Parathyroid adenoma (tissue), 2 donors: ENCODE measurements at regions not wholly inside any gene's neighbourhood (a gene's known extent, or its start where the extent isn't known, plus 50 kb on each side); places are given as distances from the start of the nearest gene placed in this dataset.

ENCODE experiments used
- H2AFZ ChIP-seq: fragments of 300-600 bp; sonication (generic); one replicate; pipeline ENCODE4 v1.7.0; 2017; ENCODE audit warnings: antibody characterized with exemption, mild to moderate bottlenecking
- H3K27ac ChIP-seq: fragments of 300-600 bp; sonication (generic); one replicate; pipeline ENCODE4 v1.7.0; 2017
- H3K27me3 ChIP-seq: fragments of 300-600 bp; sonication (generic); one replicate; pipeline ENCODE4 v1.7.0; 2017; ENCODE audit warnings: low read length; ENCODE audit not compliant: control insufficient read depth, insufficient read depth
- H3K36me3 ChIP-seq: fragments of 300-600 bp; sonication (generic); one replicate; pipeline ENCODE4 v1.7.0; 2017; ENCODE audit warnings: low read length; ENCODE audit not compliant: control insufficient read depth, insufficient read depth
- H3K4me1 ChIP-seq: fragments of 300-600 bp; sonication (generic); one replicate; pipeline ENCODE4 v1.7.0; 2017; ENCODE audit warnings: control low read depth
- H3K4me2 ChIP-seq: fragments of 300-600 bp; sonication (generic); one replicate; pipeline ENCODE4 v1.7.0; 2017; ENCODE audit warnings: low read length
- H3K4me3 ChIP-seq: fragments of 300-600 bp; sonication (generic); one replicate; pipeline ENCODE4 v1.7.0; 2017; ENCODE audit warnings: low read depth, low read length
- H3K79me2 ChIP-seq: fragments of 300-600 bp; sonication (generic); one replicate; pipeline ENCODE4 v1.7.0; 2017; ENCODE audit warnings: control low read depth
- H3K9ac ChIP-seq: fragments of 300-600 bp; sonication (generic); one replicate; pipeline ENCODE4 v1.7.0; 2017; ENCODE audit warnings: mild to moderate bottlenecking
- H3K9me3 ChIP-seq: fragments of 300-600 bp; sonication (generic); one replicate; pipeline ENCODE4 v1.7.0; 2017; ENCODE audit warnings: low read length; ENCODE audit not compliant: control insufficient read depth
- CTCF ChIP-seq: fragments of 300-600 bp; sonication (generic); IDR thresholded peaks from one replicate; pipeline ENCODE4 v1.7.0; 2017; ENCODE audit warnings: antibody characterized with exemption, mild to moderate bottlenecking
- donor health status: primary hyperparathyroidism.

DNA sequence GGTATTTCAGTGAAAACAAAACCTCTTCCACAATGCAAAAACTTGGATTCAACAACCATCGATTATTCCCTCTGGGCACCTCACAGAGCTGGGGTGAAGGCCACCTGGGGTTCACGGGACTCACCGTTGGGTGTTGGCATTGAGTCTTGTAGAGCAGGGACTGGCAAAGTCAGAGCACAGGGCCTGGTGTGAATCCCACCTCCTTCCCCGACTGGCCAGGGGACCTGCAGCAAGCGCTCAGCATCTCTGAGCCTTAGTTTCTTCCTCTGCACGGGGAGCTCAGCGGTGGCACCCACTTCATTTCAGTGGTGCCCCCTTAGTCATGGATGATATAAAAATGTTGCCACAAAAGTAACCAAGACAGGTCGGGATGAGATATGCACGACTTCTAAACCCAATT lies 100.4 kb downstream of the METRNL start:
- no peak overlapping the region for H3K4me3 ChIP-seq
- H3K9me3 ChIP-seq, result no peaks in the 10 kb centered on the region
- H2AFZ ChIP-seq, result no peak overlapping the region
- H3K9ac ChIP-seq, result no peak overlapping the region
- H3K4me1 ChIP-seq, result peaks cover 20% of the 10 kb centered on the region
- H3K4me2 ChIP-seq, result no peak overlapping the region
- no peaks in the 10 kb centered on the region for H3K36me3 ChIP-seq
- TF ChIP-seq CTCF, result no peak
- H3K27me3 ChIP-seq, result no peaks in the 10 kb centered on the region
- no peaks in the 10 kb centered on the region for H3K79me2 ChIP-seq
- no peak overlapping the region for H3K27ac ChIP-seq

DNA sequence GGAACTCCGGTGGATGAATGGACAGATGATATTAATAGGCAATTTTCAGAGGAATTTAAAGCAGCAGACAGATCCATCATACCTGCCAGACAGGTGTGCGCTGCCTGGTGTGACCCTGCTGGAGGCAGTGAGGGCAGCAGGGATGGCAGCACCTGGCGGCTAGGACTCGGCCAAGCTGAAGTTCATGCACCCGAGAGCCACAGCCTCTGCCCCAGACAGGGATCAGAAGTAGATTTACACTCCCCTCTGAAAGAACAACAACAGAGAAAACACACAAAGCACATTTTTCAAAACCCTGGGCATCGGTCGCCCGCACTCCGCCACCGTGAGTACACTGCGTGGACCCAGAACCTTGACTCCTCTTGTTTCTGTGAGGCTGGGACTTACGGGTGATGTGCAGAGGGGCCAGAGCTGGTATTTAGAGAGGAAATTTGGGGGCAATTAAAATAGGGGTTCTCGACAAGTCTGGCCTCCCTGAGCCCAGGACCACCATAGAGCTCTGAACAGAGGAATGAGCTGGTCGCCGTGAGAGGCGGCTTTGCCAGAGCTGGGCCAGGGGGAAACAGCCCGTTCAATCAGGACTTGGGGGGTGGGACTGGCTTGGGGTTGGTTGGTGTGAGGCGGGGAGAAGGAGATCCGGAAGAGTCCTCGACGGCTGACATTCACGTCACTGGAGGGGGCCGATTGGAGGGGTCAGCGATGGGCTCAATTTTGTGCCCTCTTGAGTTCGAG lies 101.0 kb downstream of the METRNL start:
- no peak for TF ChIP-seq CTCF
- H3K9ac ChIP-seq, result no peak overlapping the region
- H3K4me2 ChIP-seq, result no peak overlapping the region
- H3K9me3 ChIP-seq, result no peaks in the 10 kb centered on the region
- no peak overlapping the region for H2AFZ ChIP-seq
- H3K36me3 ChIP-seq, result no peaks in the 10 kb centered on the region
- peaks cover 22% of the 10 kb centered on the region for H3K4me1 ChIP-seq
- no peaks in the 10 kb centered on the region for H3K79me2 ChIP-seq
- H3K4me3 ChIP-seq, result no peak overlapping the region
- no peaks in the 10 kb centered on the region for H3K27me3 ChIP-seq
- no peak overlapping the region for H3K27ac ChIP-seq

GRCh38 chr17:83180996-83181481 lies 101.6 kb downstream of the METRNL start:
- Histone ChIP-seq H3K4me3 (no peak overlapping the region), H3K9ac (no peak overlapping the region), H3K79me2 (no peaks in the 10 kb centered on the region), H3K4me1 (peaks cover 27% of the 10 kb centered on the region), H3K36me3 (no peaks in the 10 kb centered on the region), H3K27me3 (no peaks in the 10 kb centered on the region), H3K27ac (no peak overlapping the region), H2AFZ (no peak overlapping the region), H3K4me2 (no peak overlapping the region), H3K9me3 (no peaks in the 10 kb centered on the region)
- TF ChIP-seq CTCF, result no peak

GRCh38 chr17:83181991-83182619 lies 102.7 kb downstream of the METRNL start:
- no peaks in the 10 kb centered on the region for H3K36me3 ChIP-seq
- H3K79me2 ChIP-seq, result no peaks in the 10 kb centered on the region
- H3K4me3 ChIP-seq, result no peak overlapping the region
- H3K4me1 ChIP-seq, result peaks cover 32% of the 10 kb centered on the region
- no peaks in the 10 kb centered on the region for H3K9me3 ChIP-seq
- no peak overlapping the region for H3K27ac ChIP-seq
- H3K9ac ChIP-seq, result no peak overlapping the region
- TF ChIP-seq CTCF, result no peak
- H2AFZ ChIP-seq, result no peak overlapping the region
- H3K4me2 ChIP-seq, result no peak overlapping the region
- H3K27me3 ChIP-seq, result no peaks in the 10 kb centered on the region
